Endothelial cell of umbilical vein (primary cell): ENCODE measurements at regions not wholly inside any gene's neighbourhood (a gene's known extent, or its start where the extent isn't known, plus 50 kb on each side); places are given as distances from the start of the nearest gene placed in this dataset.

Experiments used
- BruUV-seq: library from RNA; stranded (reverse); fragments of 400-500 nt; replicated peaks from 2 replicates; lab custom pipeline; 2021; lab: Mats Ljungman, UMichigan
- CTCF ChIA-PET: fragments of 300-600, 350-600 bp; sonication (Branson Sonifier 250); formaldehyde crosslinking; loops from one replicate; lab custom pipeline; 2021; ENCODE audit warnings: antibody characterized with exemption, inconsistent platforms; lab: Charles Lee
- POLR2A ChIA-PET: fragments of 300-600, 350-600 bp; sonication (Branson Sonifier 250); formaldehyde crosslinking; loops from one replicate; lab custom pipeline; 2021; ENCODE audit warnings: antibody characterized with exemption, inconsistent platforms; lab: Charles Lee
- DNase-seq: peaks from one replicate; pipeline ENCODE4 v3.0.0-alpha.2; 2011; ENCODE audit warnings: low read depth, low spot score
- FAIRE-seq: peaks from 2 replicates; lab custom pipeline; 2011; peaks lifted over from hg19 to GRCh38; lab: Jason Lieb, UNC
- H2AFZ ChIP-seq: 2 replicates; pipeline ENCODE4 v1.6.0; 2012; ENCODE audit warnings: low read depth, low read length, control low read depth, inconsistent platforms
- H3K27ac ChIP-seq: 2 replicates; pipeline ENCODE4 v1.5.1; 2011; ENCODE audit warnings: low read depth, mild to moderate bottlenecking, control low read depth, low read length, moderate library complexity; ENCODE audit not compliant: insufficient read depth
- H3K27me3 ChIP-seq, 2 experiments: 2 replicates each; pipeline versions ENCODE4 v1.6.0 to v1.6.1; 2011; ENCODE audit warnings: low read length in 2 of 2, mixed read lengths in 1 of 2; ENCODE audit not compliant: control insufficient read depth in 2 of 2, insufficient read depth in 2 of 2
- H3K36me3 ChIP-seq, 2 experiments: 2 replicates in 1 of 2; 3 replicates in 1 of 2; pipeline ENCODE4 v1.5.1; 2011; ENCODE audit warnings: low read length in 2 of 2, mild to moderate bottlenecking in 1 of 2, moderate library complexity in 1 of 2; ENCODE audit not compliant: control insufficient read depth in 2 of 2, insufficient read depth in 2 of 2; ENCODE audit errors: extremely low read depth in 1 of 2
- H3K4me1 ChIP-seq: 3 replicates; pipeline ENCODE4 v1.5.1; 2011; ENCODE audit warnings: mild to moderate bottlenecking, low read length; ENCODE audit not compliant: control insufficient read depth, insufficient read depth; ENCODE audit errors: extremely low read depth
- H3K4me2 ChIP-seq: 2 replicates; pipeline ENCODE4 v1.6.1; 2011; ENCODE audit warnings: low read length, control low read depth, mixed read lengths; ENCODE audit not compliant: insufficient read depth
- H3K4me3 ChIP-seq, 3 experiments: fragments of 200-600 bp in 1 of 3; sonication (generic), shearing (Covaris generic) in 1 of 3; replicated peaks in 1 of 3; 2 replicates each; pipeline ENCODE4 v1.5.1; 2011 to 2016; ENCODE audit warnings: control low read depth in 3 of 3, low read length in 3 of 3, mild to moderate bottlenecking in 2 of 3, inconsistent platforms in 1 of 3, low read depth in 1 of 3, moderate library complexity in 1 of 3; ENCODE audit not compliant: insufficient read depth in 1 of 3
- H3K79me2 ChIP-seq: 2 replicates; pipeline ENCODE4 v1.6.0; 2012; ENCODE audit warnings: low read length, inconsistent platforms; ENCODE audit not compliant: control insufficient read depth, insufficient read depth
- H3K9ac ChIP-seq: replicated peaks from 2 replicates; pipeline ENCODE3; 2011; ENCODE audit warnings: low read length, control low read depth; ENCODE audit not compliant: insufficient read depth; ENCODE audit errors: extremely low read depth
- H3K9me1 ChIP-seq: replicated peaks from 3 replicates; pipeline ENCODE4 v1.6.0; 2011; ENCODE audit warnings: mild to moderate bottlenecking, low read length; ENCODE audit not compliant: control insufficient read depth, insufficient read depth; ENCODE audit errors: extremely low read depth
- H3K9me3 ChIP-seq: replicated peaks from 2 replicates; pipeline ENCODE4 v1.5.1; 2012; ENCODE audit warnings: low read length, inconsistent platforms; ENCODE audit not compliant: control insufficient read depth, insufficient read depth
- H4K20me1 ChIP-seq: replicated peaks from 2 replicates; pipeline ENCODE3; 2011; ENCODE audit warnings: mild to moderate bottlenecking, low read length; ENCODE audit not compliant: control insufficient read depth, insufficient read depth; ENCODE audit errors: extremely low read depth
- CTCF ChIP-seq, 2 donors: IDR thresholded peaks; 1 replicate in 1 of 2; 2 replicates in 1 of 2; pipeline ENCODE4 v1.5.1; 2011; ENCODE audit warnings: low read length in 2 of 2, mild to moderate bottlenecking in 2 of 2, moderate library complexity in 2 of 2, control low read depth in 1 of 2, inconsistent platforms in 1 of 2, low read depth in 1 of 2; ENCODE audit not compliant: insufficient read depth in 1 of 2; ENCODE audit errors: extremely low read depth in 1 of 2
- EZH2 ChIP-seq: IDR thresholded peaks from 2 replicates; pipeline ENCODE4 v1.6.1; 2012; ENCODE audit warnings: borderline replicate concordance, low read depth, mild to moderate bottlenecking, moderate library complexity, low read length, inconsistent platforms; ENCODE audit not compliant: severe bottlenecking
- FOS ChIP-seq: IDR thresholded peaks from 2 replicates; pipeline ENCODE4 v1.6.1; 2011; ENCODE audit warnings: mild to moderate bottlenecking, low read length, moderate library complexity, borderline replicate concordance; ENCODE audit not compliant: insufficient read depth
- GATA2 ChIP-seq: IDR thresholded peaks from 2 replicates; pipeline ENCODE4 v1.7.0; 2011; ENCODE audit warnings: low read depth, mild to moderate bottlenecking, moderate library complexity, mixed read lengths, low read length; ENCODE audit not compliant: insufficient read length, insufficient read depth
- JUN ChIP-seq: IDR thresholded peaks from 2 replicates; pipeline ENCODE4 v1.6.1; 2011; ENCODE audit warnings: borderline replicate concordance, low read depth; ENCODE audit not compliant: insufficient read length, insufficient read depth
- MAX ChIP-seq: IDR thresholded peaks from 2 replicates; pipeline ENCODE4 v1.6.1; 2011; ENCODE audit not compliant: insufficient read depth, insufficient read length
- MYC ChIP-seq: IDR thresholded peaks from one replicate; pipeline ENCODE4 v1.6.1; 2011; ENCODE audit warnings: mild to moderate bottlenecking, low read depth, low read length
- POLR2A ChIP-seq: IDR thresholded peaks from 2 replicates; pipeline ENCODE4 v1.6.1; 2012; ENCODE audit warnings: low read depth, mild to moderate bottlenecking, control low read depth, low read length
- POLR2AphosphoS5 ChIP-seq: IDR thresholded peaks from 2 replicates; pipeline ENCODE4 v1.6.1; 2012; ENCODE audit warnings: low read depth, mild to moderate bottlenecking, control low read depth, low read length, moderate library complexity; ENCODE audit not compliant: insufficient read depth
- dilution Hi-C: fragments of 300-500 bp; cut with MboI; formaldehyde crosslinking; loops from one replicate; pipeline ENCODE4 v1.15.0; 2019; ENCODE audit warnings: low sequenced_read_pairs; ENCODE audit not compliant: extremely low pct_ligation_motif_present
- intact Hi-C: fragments of 100-400 bp; cut with micrococcal nuclease; formaldehyde crosslinking; loops from one replicate; pipeline ENCODE4 v1.10.0; 2022

GRCh38 chr1:168864266-168864665 lies 135.3 kb upstream of the DPT start:
- no peak for FAIRE-seq
- Histone ChIP-seq H4K20me1 (no peaks in the 10 kb centered on the region), H3K79me2 (no peaks in the 10 kb centered on the region), H3K4me3 (no peak overlapping the region), H3K9me1 (no peaks in the 10 kb centered on the region), H3K4me1 (no peaks in the 10 kb centered on the region), H3K27me3 (no peaks in the 10 kb centered on the region), H3K27ac (no peak overlapping the region), H2AFZ (no peak overlapping the region), H3K36me3 (no peaks in the 10 kb centered on the region), H3K9ac (no peak overlapping the region), H3K4me2 (no peak overlapping the region), H3K9me3 (no peaks in the 10 kb centered on the region)
- POLR2A ChIA-PET: no interaction called here
- CTCF ChIA-PET: no interaction called here
- intact Hi-C loops (no loop called here), dilution Hi-C loops (no loop called here)
- TF ChIP-seq POLR2AphosphoS5 (no peak), POLR2A (no peak), MYC (no peak), JUN (no peak), MAX (no peak), CTCF (IDR thresholded peaks at IDR 0.05; ENCODE audit: extremely low read depth in 1 of 2, insufficient read depth in 1 of 2, low read depth in 1 of 2, low read length in 2 of 2) (no peak), GATA2 (no peak), FOS (no peak), EZH2 (no peak)
- BruUV-seq: no TSS peak
- no peak for DNase-seq
